ENCODE measurements at regions not wholly inside any gene's neighbourhood (a gene's known extent, or its start where the extent isn't known, plus 50 kb on each side); places are given as distances from the start of the nearest gene placed in this dataset.

GRCh38 chr20:60263725-60264709 lies 305.8 kb downstream of the CDH26 start:
- DNase-seq (ENCODE audit: low read depth in 1 of 2, low spot score in 2 of 2), result no peak
- Histone ChIP-seq H3K27me3 (replicated peaks) (peaks cover 24% of the 10 kb centered on the region), H3K9me3 (replicated peaks) (no peaks in the 10 kb centered on the region; the same call in 1 of the 2 replicates), H3K4me3 (no peak overlapping the region), H3K4me1 (replicated peaks) (no peaks in the 10 kb centered on the region), H3K36me3 (no peaks in the 10 kb centered on the region), H3K27ac (no peak overlapping the region)

GRCh38 chr20:60266177-60266823 lies 308.1 kb downstream of the CDH26 start:
- no peak for DNase-seq (ENCODE audit: low read depth in 1 of 2, low spot score in 2 of 2)
- H3K27ac ChIP-seq, result no peak overlapping the region
- H3K4me3 ChIP-seq, result no peak overlapping the region
- H3K27me3 ChIP-seq (replicated peaks), result peaks cover 23% of the 10 kb centered on the region
- no peaks in the 10 kb centered on the region for H3K36me3 ChIP-seq
- H3K4me1 ChIP-seq (replicated peaks), result no peaks in the 10 kb centered on the region
- H3K9me3 ChIP-seq (replicated peaks), result no peaks in the 10 kb centered on the region; the same call in 1 of the 2 replicates

- DNase-seq (ENCODE audit: low read depth in 1 of 2, low spot score in 2 of 2), result no peak
- no peak overlapping the region for H3K27ac ChIP-seq
- no peaks in the 10 kb centered on the region for H3K36me3 ChIP-seq
- H3K27me3 ChIP-seq (replicated peaks), result peaks cover 26% of the 10 kb centered on the region
- H3K4me3 ChIP-seq, result no peak overlapping the region
- no peaks in the 10 kb centered on the region; the same call in 1 of the 2 replicates for H3K9me3 ChIP-seq (replicated peaks)
- H3K4me1 ChIP-seq (replicated peaks), result no peaks in the 10 kb centered on the region
These were observed 310.3 kb downstream of the CDH26 start for GRCh38 chr20:60268491-60268890.

GRCh38 chr20:60269573-60270162 lies 311.4 kb downstream of the CDH26 start:
- Histone ChIP-seq H3K27me3 (replicated peaks) (peaks cover 23% of the 10 kb centered on the region), H3K4me3 (no peak overlapping the region), H3K36me3 (no peaks in the 10 kb centered on the region), H3K27ac (no peak overlapping the region), H3K9me3 (replicated peaks) (no peaks in the 10 kb centered on the region; the same call in 1 of the 2 replicates), H3K4me1 (replicated peaks) (no peaks in the 10 kb centered on the region)
- DNase-seq (ENCODE audit: low read depth in 1 of 2, low spot score in 2 of 2), result no peak

GRCh38 chr20:60270341-60270740 lies 312.1 kb downstream of the CDH26 start:
- Histone ChIP-seq H3K27me3 (replicated peaks) (peaks cover 28% of the 10 kb centered on the region), H3K36me3 (no peaks in the 10 kb centered on the region), H3K27ac (no peak overlapping the region), H3K9me3 (replicated peaks) (no peaks in the 10 kb centered on the region; the same call in 1 of the 2 replicates), H3K4me1 (replicated peaks) (no peaks in the 10 kb centered on the region), H3K4me3 (no peak overlapping the region)
- no peak for DNase-seq (ENCODE audit: low read depth in 1 of 2, low spot score in 2 of 2)

- Histone ChIP-seq H3K9me3 (replicated peaks) (no peaks in the 10 kb centered on the region; the same call in 1 of the 2 replicates), H3K36me3 (no peaks in the 10 kb centered on the region), H3K27me3 (replicated peaks) (peaks cover 29% of the 10 kb centered on the region), H3K4me3 (no peak overlapping the region), H3K4me1 (replicated peaks) (no peaks in the 10 kb centered on the region), H3K27ac (no peak overlapping the region)
- DNase-seq (ENCODE audit: low read depth in 1 of 2, low spot score in 2 of 2), result no peak
These were observed 313.4 kb downstream of the CDH26 start for GRCh38 chr20:60271597-60271996.

GRCh38 chr20:60272790-60273189 lies 314.6 kb downstream of the CDH26 start:
- DNase-seq (ENCODE audit: low read depth in 1 of 2, low spot score in 2 of 2), result no peak
- peaks cover 29% of the 10 kb centered on the region for H3K27me3 ChIP-seq (replicated peaks)
- H3K4me3 ChIP-seq, result no peak overlapping the region
- no peaks in the 10 kb centered on the region for H3K36me3 ChIP-seq
- H3K27ac ChIP-seq, result no peak overlapping the region
- H3K9me3 ChIP-seq (replicated peaks), result no peaks in the 10 kb centered on the region; the same call in 1 of the 2 replicates
- H3K4me1 ChIP-seq (replicated peaks), result no peaks in the 10 kb centered on the region

- Histone ChIP-seq H3K27ac (no peak overlapping the region), H3K9me3 (replicated peaks) (no peaks in the 10 kb centered on the region), H3K4me1 (replicated peaks) (no peaks in the 10 kb centered on the region), H3K27me3 (replicated peaks) (peaks cover 22% of the 10 kb centered on the region), H3K4me3 (no peak overlapping the region), H3K36me3 (no peaks in the 10 kb centered on the region)
- DNase-seq (ENCODE audit: low read depth in 1 of 2, low spot score in 2 of 2), result no peak
These were observed 316.5 kb downstream of the CDH26 start for GRCh38 chr20:60274717-60275116.

- H3K27ac ChIP-seq, result no peak overlapping the region
These were observed 323.1 kb downstream of the CDH26 start for GRCh38 chr20:60281295-60281694.

GRCh38 chr20:60283281-60283680 lies 325.1 kb downstream of the CDH26 start:
- Histone ChIP-seq H3K36me3 (no peaks in the 10 kb centered on the region), H3K27ac (no peak overlapping the region), H3K4me3 (no peak overlapping the region), H3K4me1 (replicated peaks) (no peaks in the 10 kb centered on the region), H3K9me3 (replicated peaks) (peaks cover 5% of the 10 kb centered on the region; the same call in 1 of the 2 replicates), H3K27me3 (replicated peaks) (no peaks in the 10 kb centered on the region)
- no peak for DNase-seq (ENCODE audit: low read depth in 1 of 2, low spot score in 2 of 2)

More at GRCh38 chr20:60281295-60281694, 323.1 kb downstream of the CDH26 start:
- H3K9me3 ChIP-seq (replicated peaks), result peaks cover 5% of the 10 kb centered on the region; the same call in 1 of the 2 replicates
- H3K27me3 ChIP-seq (replicated peaks), result no peaks in the 10 kb centered on the region
- H3K36me3 ChIP-seq, result no peaks in the 10 kb centered on the region
- no peak overlapping the region for H3K4me3 ChIP-seq
- H3K4me1 ChIP-seq (replicated peaks), result no peaks in the 10 kb centered on the region
- no peak for DNase-seq (ENCODE audit: low read depth in 1 of 2, low spot score in 2 of 2)

- Histone ChIP-seq H3K4me3 (no peak overlapping the region), H3K36me3 (no peaks in the 10 kb centered on the region), H3K4me1 (replicated peaks) (no peaks in the 10 kb centered on the region), H3K27me3 (replicated peaks) (no peaks in the 10 kb centered on the region), H3K9me3 (replicated peaks) (peaks cover 7% of the 10 kb centered on the region; the same call in 1 of the 2 replicates), H3K27ac (no peak overlapping the region)
- DNase-seq (ENCODE audit: low read depth in 1 of 2, low spot score in 2 of 2), result no peak
These were observed 328.5 kb downstream of the CDH26 start for GRCh38 chr20:60286764-60287163.

GRCh38 chr20:60288945-60289344 lies 330.7 kb downstream of the CDH26 start:
- no peaks in the 10 kb centered on the region for H3K4me1 ChIP-seq (replicated peaks)

GRCh38 chr20:60292001-60292520 lies 333.8 kb downstream of the CDH26 start:
- H3K9me3 ChIP-seq (replicated peaks), result 0 out of 2 replicates have a peak, but pooled peaks cover 2% of the 10 kb centered on the region
- H3K36me3 ChIP-seq, result no peaks in the 10 kb centered on the region
- H3K4me1 ChIP-seq (replicated peaks), result no peaks in the 10 kb centered on the region

More at GRCh38 chr20:60288945-60289344, 330.7 kb downstream of the CDH26 start:
- Histone ChIP-seq H3K27me3 (replicated peaks) (no peaks in the 10 kb centered on the region), H3K9me3 (replicated peaks) (peaks cover 3% of the 10 kb centered on the region; the same call in 1 of the 2 replicates), H3K36me3 (no peaks in the 10 kb centered on the region), H3K4me3 (no peak overlapping the region), H3K27ac (no peak overlapping the region)
- no peak for DNase-seq (ENCODE audit: low read depth in 1 of 2, low spot score in 2 of 2)

More at GRCh38 chr20:60292001-60292520, 333.8 kb downstream of the CDH26 start:
- no peak overlapping the region for H3K4me3 ChIP-seq
- H3K27me3 ChIP-seq (replicated peaks), result no peaks in the 10 kb centered on the region
- H3K27ac ChIP-seq, result no peak overlapping the region
- DNase-seq (ENCODE audit: low read depth in 1 of 2, low spot score in 2 of 2), result no peak
